A673 (cell line): ENCODE measurements at regions not wholly inside any gene's neighbourhood (a gene's known extent, or its start where the extent isn't known, plus 50 kb on each side); places are given as distances from the start of the nearest gene placed in this dataset.

ENCODE experiments used
- CTCF ChIP-seq: fragments of 300-800, 200-600 bp; sonication (generic); conservative IDR thresholded peaks from 2 replicates; pipeline ENCODE4 v1.5.1; 2017; ENCODE audit warnings: low read depth, mild to moderate bottlenecking, antibody characterized with exemption, low read length, moderate library complexity, mixed read lengths
- EZH2 ChIP-seq: fragments of 200-600 bp; sonication (generic); IDR thresholded peaks from 2 replicates; pipeline ENCODE4 v1.6.1; 2017; ENCODE audit warnings: borderline replicate concordance, low read depth, mild to moderate bottlenecking, mixed read lengths, antibody characterized with exemption, low read length; ENCODE audit not compliant: poor library complexity, severe bottlenecking

DNA sequence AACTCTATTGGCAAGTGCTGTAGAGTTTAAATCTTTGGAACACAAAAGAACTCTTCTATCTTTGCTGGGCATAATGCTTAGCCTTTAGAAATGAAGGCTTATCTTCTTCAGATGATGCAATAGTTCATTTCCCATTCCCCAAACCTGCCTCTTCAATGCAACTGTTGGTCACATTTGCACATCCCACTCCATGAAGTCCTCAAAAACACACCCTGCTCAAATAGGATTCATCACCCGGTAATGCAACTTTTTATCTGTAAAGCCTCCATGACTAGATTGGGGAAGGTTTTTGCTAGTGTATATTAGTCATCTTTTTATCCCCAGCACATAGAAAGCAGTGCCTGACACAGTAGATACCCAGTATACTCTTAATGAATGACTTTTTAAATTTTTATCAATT, 376.4 kb downstream of the RBM43 start:
- no peak for TF ChIP-seq CTCF
- no peak for TF ChIP-seq EZH2
